Right lobe of liver (tissue), 6 donors: ENCODE measurements at regions not wholly inside any gene's neighbourhood (a gene's known extent, or its start where the extent isn't known, plus 50 kb on each side); places are given as distances from the start of the nearest gene placed in this dataset.

ENCODE experiments used
- ATAC-seq, 4 donors: fragments of 200-7000 bp; cut with Tn5 transposase; one replicate each; pipeline ENCODE4 v1.9.1; 2020; ENCODE audit warnings: mild to moderate bottlenecking in 4 of 4, moderate library complexity in 4 of 4
- DNase-seq, 3 donors: peaks; one replicate each; pipeline ENCODE4 v3.0.0-alpha.2; 2020
- H3K27ac ChIP-seq, 3 donors: fragments of 200-600 bp; one replicate each; pipeline ENCODE4 v1.8.0; 2022
- H3K27me3 ChIP-seq, 2 donors: fragments of 200-600 bp; one replicate each; pipeline ENCODE4 v1.8.0; 2022
- H3K36me3 ChIP-seq, 4 donors: fragments of 200-600 bp; sonication (generic) in 1 of 4; one replicate each; pipeline versions ENCODE4 v1.5.1 to v1.8.0; 2017 to 2022; ENCODE audit warnings: control low read depth in 1 of 4
- H3K4me1 ChIP-seq, 4 donors: fragments of 200-600 bp; sonication (generic) in 1 of 4; one replicate each; pipeline versions ENCODE4 v1.5.1 to v1.8.0; 2017 to 2022; ENCODE audit warnings: control low read depth in 1 of 4
- H3K4me3 ChIP-seq, 3 donors: fragments of 200-600 bp; one replicate each; pipeline ENCODE4 v1.8.0; 2022
- H3K9me3 ChIP-seq, 4 donors: fragments of 200-600 bp; sonication (generic) in 1 of 4; one replicate each; pipeline versions ENCODE4 v1.5.1 to v1.8.0; 2017 to 2022; ENCODE audit warnings: control low read depth in 1 of 4
- POLR2A ChIP-seq: fragments of 450-650 bp; IDR thresholded peaks from one replicate; pipeline ENCODE4 v1.6.1; 2017; ENCODE audit warnings: antibody characterized with exemption, mild to moderate bottlenecking
- WGBS: methylation state at CpG from one replicate; pipeline ENCODE4 v1.1.6; 2018; ENCODE audit warnings: low coverage, low lambda C conversion rate; ENCODE audit not compliant: insufficient coverage; ENCODE audit errors: missing lambda C conversion rate; 5-methylcytosine and 5-hydroxymethylcytosine counted together
- intact Hi-C, 2 donors: fragments of 100-400 bp; cut with DNase I; formaldehyde crosslinking; loops; one replicate each; pipeline versions ENCODE4 v1.11.2 to v1.14.1; 2022
- TF ChIP-seq, protein P1 (sequence below), 4 donors: fragments of 200-600 bp in 3 of 4; fragments of 450-650 bp in 1 of 4; IDR thresholded peaks; one replicate each; pipeline versions ENCODE4 v1.5.1 to v1.8.0; 2016 to 2022; ENCODE audit warnings: antibody characterized with exemption in 4 of 4, mild to moderate bottlenecking in 2 of 4
- donor health status: DM: no; HTN: yes; CAD: no.
- donor health status: DM: no; HTN: no; CAD: no.
- donor health status: DM: no; HTN: no; CAD: no.
- donor health status: DM: no; HTN: yes; CAD: no.
- donor health status: DM: no; HTN: yes; CAD: no.

DNA sequence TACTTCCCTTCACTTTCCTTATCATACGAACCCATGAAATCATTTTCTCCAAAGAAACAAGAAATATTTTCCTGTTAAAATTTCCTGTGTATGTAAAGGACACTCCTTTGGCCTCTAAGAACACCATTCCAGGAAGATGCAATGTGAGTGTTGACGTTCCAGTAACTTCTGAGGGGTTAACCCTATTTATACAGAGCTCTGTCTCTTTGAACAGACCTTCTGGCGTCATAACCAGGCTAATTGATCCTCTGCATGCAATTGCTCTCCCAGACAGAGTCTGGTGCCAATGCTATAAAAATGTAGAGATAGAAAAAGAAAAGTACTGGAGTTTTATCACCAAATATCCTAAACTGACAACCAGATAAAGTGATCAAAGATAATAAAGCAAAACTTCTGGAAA is 218.5 kb downstream of the TLE1 start:
- TF ChIP-seq, protein P1, sequence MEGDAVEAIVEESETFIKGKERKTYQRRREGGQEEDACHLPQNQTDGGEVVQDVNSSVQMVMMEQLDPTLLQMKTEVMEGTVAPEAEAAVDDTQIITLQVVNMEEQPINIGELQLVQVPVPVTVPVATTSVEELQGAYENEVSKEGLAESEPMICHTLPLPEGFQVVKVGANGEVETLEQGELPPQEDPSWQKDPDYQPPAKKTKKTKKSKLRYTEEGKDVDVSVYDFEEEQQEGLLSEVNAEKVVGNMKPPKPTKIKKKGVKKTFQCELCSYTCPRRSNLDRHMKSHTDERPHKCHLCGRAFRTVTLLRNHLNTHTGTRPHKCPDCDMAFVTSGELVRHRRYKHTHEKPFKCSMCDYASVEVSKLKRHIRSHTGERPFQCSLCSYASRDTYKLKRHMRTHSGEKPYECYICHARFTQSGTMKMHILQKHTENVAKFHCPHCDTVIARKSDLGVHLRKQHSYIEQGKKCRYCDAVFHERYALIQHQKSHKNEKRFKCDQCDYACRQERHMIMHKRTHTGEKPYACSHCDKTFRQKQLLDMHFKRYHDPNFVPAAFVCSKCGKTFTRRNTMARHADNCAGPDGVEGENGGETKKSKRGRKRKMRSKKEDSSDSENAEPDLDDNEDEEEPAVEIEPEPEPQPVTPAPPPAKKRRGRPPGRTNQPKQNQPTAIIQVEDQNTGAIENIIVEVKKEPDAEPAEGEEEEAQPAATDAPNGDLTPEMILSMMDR (IDR thresholded peaks at IDR 0.05), result no peak
- no peak for TF ChIP-seq POLR2A
- Histone ChIP-seq H3K27me3 (no peaks in the 10 kb centered on the region), H3K4me1 (no peaks in the 10 kb centered on the region), H3K27ac (no peak overlapping the region), H3K9me3 (no peaks in the 10 kb centered on the region), H3K36me3 (no peaks in the 10 kb centered on the region), H3K4me3 (no peak overlapping the region)
- ATAC-seq (no peak), DNase-seq (no peak)
- 57% methylated on average over 3 of the region's 3 CpGs for WGBS
- intact Hi-C loops, result no loop called here

DNA sequence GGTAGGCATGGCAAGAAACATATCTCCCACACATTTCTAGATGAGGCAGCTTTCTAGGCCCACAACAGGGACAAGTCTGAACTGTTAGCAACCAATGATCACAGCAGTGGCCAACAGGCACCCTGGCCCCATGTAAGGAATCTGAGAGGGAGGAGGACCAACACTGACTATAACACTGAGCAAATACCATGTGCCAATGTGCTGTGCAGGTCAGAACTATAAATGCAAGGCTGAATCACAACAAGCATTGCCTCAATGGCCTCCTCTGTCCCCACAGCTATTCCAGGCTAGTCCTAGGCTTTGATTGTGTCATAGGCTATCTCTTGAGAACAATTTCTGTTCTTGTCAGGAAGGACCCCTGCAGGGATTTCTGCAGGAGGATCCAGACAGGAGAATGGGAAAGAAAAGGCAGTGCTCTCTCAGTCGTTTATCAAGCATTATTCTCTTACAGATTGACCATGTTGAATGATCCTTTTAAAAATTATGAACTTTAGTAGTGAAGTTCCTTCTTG is 221.2 kb downstream of the TLE1 start:
- WGBS, result 60% methylated on average over 1 of the region's 1 CpG
- H3K4me1 ChIP-seq, result no peaks in the 10 kb centered on the region
- H3K27ac ChIP-seq, result no peak overlapping the region
- no peaks in the 10 kb centered on the region for H3K27me3 ChIP-seq
- H3K4me3 ChIP-seq, result no peak overlapping the region
- intact Hi-C loops, result no loop called here
- H3K36me3 ChIP-seq, result no peaks in the 10 kb centered on the region
- DNase-seq, result no peak
- TF ChIP-seq POLR2A, result no peak
- TF ChIP-seq, protein P1 (IDR thresholded peaks at IDR 0.05), result no peak
- no peaks in the 10 kb centered on the region for H3K9me3 ChIP-seq
- no peak for ATAC-seq

DNA sequence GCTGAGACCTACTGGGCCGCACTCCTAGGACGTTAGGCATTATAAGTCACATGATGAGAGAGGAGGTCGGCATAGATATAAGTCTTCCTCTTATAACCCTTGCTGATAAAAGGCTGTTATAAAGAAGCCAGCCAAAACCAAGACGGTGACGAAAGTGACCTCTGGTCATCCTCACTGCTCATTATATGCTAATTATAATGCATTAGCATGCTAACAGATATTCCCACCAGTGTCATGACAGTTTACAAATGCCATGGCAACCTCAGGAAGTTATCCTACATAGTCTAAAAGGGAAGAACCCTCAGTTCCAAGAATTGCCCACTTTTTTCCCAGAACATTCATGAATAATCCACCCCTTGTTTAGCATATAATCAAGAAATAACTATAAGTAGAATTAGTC is 222.4 kb downstream of the TLE1 start:
- Histone ChIP-seq H3K27me3 (no peaks in the 10 kb centered on the region), H3K36me3 (no peaks in the 10 kb centered on the region), H3K27ac (no peak overlapping the region), H3K4me1 (no peaks in the 10 kb centered on the region), H3K9me3 (no peaks in the 10 kb centered on the region), H3K4me3 (no peak overlapping the region)
- no peak for ATAC-seq
- intact Hi-C loops, result no loop called here
- WGBS, result 71% methylated on average over 5 of the region's 5 CpGs
- no peak for DNase-seq
- no peak for TF ChIP-seq POLR2A
- TF ChIP-seq, protein P1 (IDR thresholded peaks at IDR 0.05), result no peak

DNA sequence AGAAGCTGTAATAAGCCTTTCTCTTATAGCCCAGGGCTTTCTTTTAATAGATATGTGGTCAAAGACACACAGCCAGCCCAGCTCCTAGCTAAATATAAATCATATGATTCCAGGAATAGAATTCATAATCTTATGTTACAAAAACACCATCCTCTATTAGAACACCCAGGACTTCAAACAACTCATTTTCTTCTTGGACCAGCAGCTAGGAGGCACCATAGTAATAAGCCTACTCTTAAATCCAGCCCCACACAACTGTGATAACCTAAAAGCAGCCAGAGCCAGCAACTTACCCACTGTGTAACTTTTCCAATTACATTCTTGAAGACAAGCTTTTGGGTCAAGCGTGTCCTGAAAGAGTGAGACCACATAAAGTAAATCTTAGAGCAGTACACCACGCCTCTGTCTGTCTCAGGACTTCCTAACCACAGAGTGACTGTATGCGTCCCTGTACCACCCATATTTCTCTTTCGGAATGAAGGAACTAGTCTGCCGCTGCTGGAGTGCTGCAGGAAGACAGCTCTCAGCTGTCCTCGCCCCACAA is 223.8 kb downstream of the TLE1 start:
- TF ChIP-seq, protein P1 (IDR thresholded peaks at IDR 0.05), result peak in 3 of 4 donors; percentile 9 to 23 (median 18)
- TF ChIP-seq POLR2A, result no peak
- no peaks in the 10 kb centered on the region for H3K27me3 ChIP-seq
- peak in 1 of 4 donors; percentile 43 for ATAC-seq
- DNase-seq, result no peak
- WGBS, result 61% methylated on average over 5 of the region's 6 CpGs
- H3K4me1 ChIP-seq, result no peaks in the 10 kb centered on the region
- H3K27ac ChIP-seq, result no peak overlapping the region
- no peak overlapping the region for H3K4me3 ChIP-seq
- no peaks in the 10 kb centered on the region for H3K9me3 ChIP-seq
- no peaks in the 10 kb centered on the region for H3K36me3 ChIP-seq
- intact Hi-C loops, result no loop called here

DNA sequence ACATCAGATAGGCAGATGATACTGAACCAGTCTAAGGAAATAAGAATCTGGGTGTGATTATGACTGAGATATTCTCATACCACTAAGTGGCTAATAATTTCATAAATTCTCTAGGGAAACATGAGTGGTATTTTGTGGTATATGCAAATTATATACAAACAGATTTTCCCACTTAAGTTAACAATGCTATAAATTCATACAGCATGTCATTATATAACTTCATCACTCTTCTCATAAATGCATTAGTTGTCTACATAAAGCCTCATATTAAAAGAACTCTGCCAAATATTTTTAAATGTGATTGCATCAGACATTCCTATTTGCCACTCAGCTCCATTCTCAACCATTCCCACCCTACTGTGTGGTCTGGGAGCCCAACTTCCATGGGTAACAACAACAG is 226.5 kb downstream of the TLE1 start:
- intact Hi-C loops, result no loop called here
- no peak for ATAC-seq
- TF ChIP-seq POLR2A, result no peak
- TF ChIP-seq, protein P1 (IDR thresholded peaks at IDR 0.05), result no peak

More for the DNA sequence above, 226.5 kb downstream of the TLE1 start:
- Histone ChIP-seq H3K4me1 (no peaks in the 10 kb centered on the region), H3K9me3 (no peaks in the 10 kb centered on the region), H3K36me3 (no peaks in the 10 kb centered on the region), H3K27me3 (no peaks in the 10 kb centered on the region), H3K27ac (no peak overlapping the region), H3K4me3 (no peak overlapping the region)
- DNase-seq, result no peak
